ENCODE measurements at regions not wholly inside any gene's neighbourhood (a gene's known extent, or its start where the extent isn't known, plus 50 kb on each side); places are given as distances from the start of the nearest gene placed in this dataset.
"Not testable (repeated sequence)": the region's sequence is repeated elsewhere in the genome, so short reads cannot be mapped to it uniquely, and the experiment has no call there.

DNA sequence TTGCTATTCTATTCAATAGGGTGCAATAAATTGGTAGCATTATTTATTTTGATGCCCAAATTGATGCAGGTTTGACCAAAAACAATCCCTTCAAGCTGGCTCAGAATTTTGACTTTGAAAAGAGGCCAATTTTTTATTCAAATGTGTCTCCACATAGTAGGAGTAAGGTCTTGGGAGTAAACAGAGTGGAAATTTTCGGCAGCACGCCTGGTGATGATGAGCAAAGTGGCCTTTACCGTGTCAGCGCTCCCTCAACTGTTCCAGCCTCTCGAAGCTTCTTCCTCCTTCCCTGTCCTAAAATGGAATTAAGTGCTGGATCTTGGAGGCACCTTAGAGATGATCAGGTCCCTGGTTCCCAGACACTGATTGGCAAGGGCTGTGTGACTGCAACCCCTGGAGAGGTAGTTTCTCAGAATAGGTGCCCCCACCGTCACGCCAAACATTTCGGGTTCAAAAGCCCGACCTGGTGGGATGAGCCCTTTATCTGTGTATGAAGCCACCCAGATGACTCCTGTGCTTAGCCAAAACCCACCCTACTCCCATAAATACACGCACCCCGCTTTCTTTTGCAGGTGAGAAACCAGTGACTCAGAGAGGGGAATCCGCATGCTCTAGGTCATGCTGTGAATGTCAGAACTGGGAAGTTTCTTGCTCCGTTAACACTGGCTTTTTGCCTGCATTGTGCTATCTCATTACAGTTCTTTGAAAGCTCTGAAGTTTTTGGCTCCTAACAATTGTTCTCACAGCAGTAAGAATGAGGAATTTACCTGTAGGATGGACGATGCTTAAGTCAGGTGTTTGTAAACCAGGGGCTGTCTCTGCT, 89.1 kb downstream of the CRYGS start:
- no peak for DNase-seq (ENCODE audit: low read depth)

DNA sequence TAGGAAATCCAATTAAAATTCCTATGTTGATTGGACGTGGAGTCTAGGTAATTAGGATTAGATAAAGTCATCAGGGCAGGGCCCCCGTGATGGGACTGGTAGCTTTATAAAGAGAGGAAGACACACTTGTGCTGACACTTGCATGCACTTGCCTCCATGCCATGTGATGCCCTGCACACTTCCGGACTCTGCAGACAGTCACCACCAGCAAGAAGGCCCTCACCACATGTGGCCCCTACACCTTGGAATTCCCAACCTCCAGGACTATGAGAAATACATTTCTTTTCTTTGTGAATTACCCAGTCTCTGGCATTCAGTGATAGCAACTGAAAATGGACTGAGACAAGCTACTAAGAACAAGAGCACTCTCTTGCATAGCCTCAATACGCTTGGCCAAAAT, 90.6 kb downstream of the CRYGS start:
- no peak for DNase-seq (ENCODE audit: low read depth)

DNA sequence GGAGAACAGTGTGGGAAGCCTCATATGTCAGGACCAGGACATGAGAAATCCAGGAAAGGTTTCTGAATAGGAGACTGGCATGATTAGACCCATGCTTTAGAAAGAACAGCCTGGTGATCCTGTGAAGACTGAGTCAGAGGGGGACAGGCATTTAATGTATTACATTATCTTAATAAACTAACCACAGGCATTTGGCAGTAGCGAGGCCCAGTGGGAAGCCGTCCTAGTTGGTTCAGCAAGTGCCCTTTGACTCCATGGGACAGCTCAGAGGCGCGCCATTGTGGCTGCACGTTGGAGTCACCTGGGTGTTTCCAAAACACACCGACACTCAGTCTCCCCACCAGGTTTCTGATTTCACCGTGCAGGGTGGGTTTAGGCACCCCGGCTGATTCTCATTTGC, 90.5 kb upstream of the DGKG start:
- DNase-seq (ENCODE audit: low read depth): peak; percentile 62

DNA sequence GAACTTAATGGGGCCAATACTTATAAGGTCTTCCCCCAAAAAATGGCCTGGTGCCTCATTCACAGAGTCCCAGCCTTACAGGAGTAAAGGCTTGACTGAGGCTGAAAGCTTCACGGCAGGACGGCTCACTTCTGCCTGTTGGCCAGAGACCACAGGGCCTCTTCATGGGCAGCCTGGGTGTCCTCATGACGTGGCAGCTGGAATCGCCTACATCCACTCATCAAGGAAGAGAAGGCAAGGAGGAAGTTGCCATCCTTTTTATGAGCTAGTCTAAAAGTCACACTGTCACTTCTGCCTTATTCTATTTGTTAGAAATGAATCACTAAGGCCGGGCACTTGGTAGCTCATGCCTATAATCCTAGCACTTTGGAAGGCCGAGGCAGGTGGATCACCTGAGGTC, 89.3 kb upstream of the DGKG start:
- no peak for DNase-seq (ENCODE audit: low read depth)

DNA sequence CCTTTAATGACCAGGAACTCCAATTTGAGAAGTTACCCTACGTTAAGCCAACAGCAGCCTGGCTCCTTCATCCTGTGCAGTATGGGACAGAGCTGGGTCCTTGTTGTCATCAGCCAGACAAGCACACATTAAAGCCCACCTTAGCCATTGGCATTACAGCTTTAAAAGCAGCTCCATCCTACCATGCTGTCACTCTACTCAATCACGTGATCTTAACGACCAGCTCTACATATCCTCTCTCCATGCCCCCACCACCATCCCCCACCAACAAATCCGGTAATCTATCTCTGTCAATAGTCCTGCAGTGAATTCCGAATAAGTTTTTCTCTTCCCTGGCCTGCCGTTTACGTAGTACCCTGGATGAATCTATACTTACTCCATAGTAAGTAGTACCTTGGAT, 82.9 kb upstream of the DGKG start:
- no peak for DNase-seq (ENCODE audit: low read depth)

DNA sequence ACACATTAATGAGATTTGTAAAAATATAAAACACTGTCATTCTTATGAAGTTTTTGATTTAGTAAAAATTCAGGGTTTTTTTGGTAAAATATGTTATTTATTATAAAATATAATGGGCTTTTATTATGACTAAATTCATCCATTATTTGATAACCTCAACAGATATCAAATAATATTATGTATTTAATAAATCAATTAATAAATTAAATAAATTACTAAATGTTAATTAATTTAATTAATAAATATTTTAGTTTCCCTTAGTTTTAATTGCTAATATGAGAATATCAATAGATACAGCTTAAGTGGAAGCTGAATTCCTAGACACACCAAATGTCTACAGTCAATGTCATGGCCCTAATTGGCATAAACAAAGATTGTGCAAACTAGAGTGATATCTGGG, 82.3 kb upstream of the DGKG start:
- no peak for DNase-seq (ENCODE audit: low read depth)

DNA sequence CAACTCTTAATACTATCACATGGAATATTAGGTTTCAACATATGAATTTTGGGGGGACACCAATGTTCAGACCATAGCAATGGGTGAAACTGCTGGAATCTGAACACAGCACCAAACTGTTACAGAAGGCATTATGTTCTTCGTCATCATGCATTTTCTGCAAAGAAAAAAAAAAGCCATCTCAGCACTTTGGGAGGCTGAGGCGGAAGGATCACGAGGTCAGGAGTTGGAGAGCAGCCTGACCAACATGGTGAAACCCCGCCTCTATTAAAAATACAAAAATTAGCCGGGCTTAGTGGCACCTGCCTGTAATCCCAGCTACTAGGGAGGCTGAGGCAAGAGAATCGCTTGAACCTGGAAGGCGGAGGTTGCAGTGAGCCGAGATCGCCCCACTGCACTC, 80.9 kb upstream of the DGKG start:
- DNase-seq (ENCODE audit: low read depth): not testable (repeated sequence)

DNA sequence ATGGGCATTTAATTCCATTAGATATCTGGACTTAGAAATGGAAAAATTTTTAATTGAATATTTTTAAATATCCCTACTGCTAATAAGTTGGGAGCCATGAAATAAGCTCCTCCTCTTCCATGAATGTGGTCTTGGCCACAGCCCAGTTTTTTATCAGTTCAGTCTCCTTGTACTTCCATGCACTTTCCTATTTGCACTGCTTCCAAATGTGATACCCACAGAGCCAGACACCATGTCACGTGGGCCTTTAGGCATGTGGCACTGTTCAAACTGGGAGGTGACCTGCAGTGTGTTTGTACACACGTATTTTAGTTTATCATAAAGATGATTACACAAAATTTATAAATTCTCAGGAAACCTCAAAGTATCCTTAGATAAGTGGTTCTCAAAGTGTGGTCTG, 80.1 kb upstream of the DGKG start:
- DNase-seq (ENCODE audit: low read depth): no peak

DNA sequence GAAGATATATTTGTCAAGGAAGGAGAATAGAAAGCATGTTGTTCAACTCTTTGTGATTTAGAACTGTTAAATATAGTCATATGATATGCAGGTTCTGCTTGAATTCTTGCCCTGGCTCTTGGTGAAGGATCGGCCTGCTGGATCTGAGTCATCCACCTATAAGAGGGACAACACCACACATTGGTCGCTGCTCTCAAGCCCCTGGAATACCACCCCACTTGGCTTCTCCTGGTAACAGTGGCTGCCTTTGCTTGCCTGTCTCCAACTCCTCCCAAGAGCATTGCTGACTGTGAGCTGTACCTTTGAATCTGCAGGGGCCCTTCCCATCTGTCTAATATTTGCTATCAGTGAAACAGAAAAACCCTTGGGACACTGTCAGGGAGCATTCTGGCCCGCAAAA, 78.9 kb upstream of the DGKG start:
- no peak for DNase-seq (ENCODE audit: low read depth)

DNA sequence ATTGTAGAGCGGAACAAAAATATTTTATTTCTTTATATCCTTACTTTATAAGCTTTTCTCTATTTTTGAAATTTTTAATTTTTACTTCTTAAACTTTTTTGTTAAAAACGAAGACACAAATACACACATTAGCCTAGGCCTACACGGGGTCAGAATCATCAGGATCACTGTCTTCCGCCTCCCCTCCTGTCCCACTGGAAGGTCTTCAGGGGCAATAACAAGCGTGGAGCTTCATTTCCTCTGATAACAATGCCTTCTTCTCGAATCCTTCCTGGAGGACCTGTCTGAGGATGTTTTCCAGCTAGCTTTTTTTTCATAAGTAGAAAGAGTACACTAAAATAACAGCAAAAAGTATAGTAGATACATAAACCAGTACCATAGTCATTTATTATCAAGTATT, 77.7 kb upstream of the DGKG start:
- no peak for DNase-seq (ENCODE audit: low read depth)

DNA sequence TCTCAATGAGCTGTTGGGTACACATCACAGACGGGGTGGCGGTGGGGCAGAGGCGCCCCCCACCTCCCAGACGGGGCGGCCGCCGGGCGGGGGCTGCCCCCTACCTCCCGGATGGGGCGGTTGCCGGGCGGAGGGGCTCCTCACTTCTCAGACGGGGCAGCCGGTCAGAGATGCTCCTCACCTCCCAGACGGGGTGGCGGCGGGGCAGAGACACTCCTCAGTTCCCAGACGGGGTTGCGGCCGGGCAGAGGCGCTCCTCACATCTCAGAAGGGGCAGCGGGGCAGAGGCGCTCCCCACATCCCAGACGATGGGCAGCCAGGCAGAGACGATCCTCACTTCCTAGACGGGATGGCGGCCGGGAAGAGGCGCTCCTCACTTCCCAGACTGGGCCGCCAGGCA, 73.3 kb upstream of the DGKG start:
- not testable (repeated sequence) for DNase-seq (ENCODE audit: low read depth)

DNA sequence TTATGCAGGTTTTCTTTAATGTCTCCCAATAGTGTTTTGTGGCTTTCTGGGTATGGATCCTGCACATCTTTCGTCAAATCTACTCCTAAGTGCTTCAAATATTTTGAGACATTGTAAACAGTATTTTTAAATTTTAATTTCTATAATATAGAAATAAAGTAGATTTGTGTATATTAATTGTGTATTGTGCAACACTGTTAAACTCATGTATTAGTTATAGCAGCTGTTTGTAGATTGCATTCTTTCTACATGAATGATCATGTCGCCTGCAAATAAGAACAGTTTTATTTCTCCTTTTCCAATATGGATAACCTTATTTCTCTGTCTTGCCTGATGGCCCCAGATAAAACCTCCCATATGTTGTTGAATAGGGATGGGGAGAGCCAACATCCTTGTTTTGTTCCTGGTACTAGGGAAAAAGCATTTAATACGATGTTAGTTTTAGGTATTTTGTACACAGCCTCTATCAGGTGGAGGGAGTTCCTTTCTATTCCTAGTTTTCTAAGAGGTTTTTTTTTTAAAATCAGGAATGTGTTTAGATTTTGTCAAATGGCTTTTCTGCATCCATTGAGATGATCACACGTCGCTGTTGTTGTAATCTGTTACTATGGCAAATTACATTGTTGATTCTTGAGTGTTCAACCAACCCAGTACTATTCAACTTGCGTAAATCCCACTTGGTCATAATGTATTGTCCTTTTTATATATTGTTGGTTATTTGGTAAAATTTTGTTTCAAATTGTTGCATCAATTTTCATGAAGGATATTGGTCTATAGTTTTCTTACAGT, 71.1 kb upstream of the DGKG start:
- no peak for DNase-seq (ENCODE audit: low read depth)

DNA sequence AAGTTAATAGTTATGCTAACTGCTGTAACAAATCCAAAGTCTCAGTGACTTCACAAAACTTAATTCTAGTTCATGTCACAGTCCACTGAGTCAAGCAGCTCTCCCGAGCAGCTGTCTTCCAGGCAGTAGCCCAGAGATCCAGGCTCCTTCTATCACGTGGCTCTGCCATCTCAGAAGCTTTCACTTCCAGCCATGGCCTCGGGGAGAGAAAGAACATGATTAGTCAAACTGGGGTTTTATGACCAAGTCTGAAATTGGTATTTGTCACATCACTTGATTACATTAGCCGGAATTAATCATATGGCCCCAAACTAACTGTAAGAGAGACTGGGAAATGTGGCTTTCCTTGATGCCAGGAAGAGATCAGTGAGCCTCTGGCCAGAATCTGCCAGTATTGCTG, 70.2 kb upstream of the DGKG start:
- DNase-seq (ENCODE audit: low read depth): no peak

DNA sequence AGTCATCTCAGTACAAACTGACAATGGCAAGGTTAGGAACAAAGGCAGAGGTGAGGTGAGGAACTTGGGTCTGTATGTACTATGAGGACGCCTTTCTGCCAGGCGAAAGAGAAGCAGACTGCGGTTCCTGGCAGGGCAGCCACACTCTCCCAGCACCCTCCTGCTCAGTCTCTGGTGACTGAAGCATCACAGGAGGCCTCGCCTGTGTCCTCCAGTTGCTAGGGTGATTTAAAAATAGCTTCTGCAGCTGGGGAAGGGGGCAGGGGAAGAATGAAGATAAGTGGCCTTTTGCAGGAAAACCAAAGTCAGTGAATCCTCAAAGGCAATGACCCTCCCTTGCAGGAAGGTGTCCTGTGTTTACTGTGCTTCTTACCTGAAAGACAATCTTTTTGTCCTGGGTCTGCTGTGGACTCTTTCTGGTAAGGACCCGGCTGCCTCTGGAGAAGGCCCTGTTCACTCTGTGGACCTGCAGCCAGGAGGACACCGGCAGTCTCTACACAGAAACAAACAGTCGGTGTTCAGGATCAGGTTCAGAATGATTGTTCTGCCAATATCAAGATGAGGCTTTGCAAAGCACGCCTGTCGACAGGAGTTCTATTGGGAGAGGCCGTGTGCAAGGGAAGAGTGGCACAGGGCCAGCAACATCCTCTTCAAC, 65.7 kb upstream of the DGKG start:
- DNase-seq (ENCODE audit: low read depth): no peak

DNA sequence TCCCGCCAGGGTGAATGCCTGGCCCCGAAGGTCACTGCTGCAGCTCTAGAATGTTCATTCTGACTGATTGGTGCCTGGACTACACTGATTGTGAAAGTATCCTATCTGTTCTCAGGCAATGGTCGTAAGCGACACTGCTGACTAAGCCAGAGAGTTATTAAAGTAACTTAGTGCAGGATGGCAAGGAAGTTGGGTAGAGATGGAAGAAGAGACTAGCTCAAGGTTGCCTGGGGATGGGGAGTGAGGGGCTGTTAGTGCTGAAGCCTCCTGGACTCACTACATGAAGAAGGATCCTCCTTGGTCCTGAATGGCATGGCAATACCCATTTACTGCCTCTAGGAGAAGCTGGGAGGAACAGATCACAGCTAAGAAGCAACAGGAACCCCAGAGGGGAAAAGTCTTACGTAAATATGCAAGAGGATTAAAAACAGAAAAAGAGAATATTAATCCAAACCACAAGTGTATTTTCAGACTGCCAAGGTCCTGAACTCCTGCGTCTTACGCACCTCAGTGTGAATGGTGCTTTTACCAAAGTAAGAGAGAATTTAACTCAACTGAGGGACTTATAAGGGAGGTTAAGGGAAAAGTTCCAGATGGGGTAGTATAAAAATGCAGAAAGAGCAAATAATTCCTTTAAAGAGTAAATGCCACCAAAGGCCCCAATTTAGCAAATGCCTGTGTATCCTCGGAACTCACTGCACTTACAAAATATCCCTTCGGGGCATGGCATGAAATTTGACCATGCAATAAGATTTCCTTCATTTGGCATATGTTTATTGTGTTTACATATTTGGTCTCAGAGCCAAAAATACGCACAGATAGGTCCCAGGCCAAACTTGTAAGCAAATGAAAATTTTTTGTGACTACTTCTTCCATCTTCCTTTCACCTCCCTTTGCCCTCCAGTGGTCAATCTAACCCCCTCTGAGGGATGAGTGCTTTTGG, 64.0 kb upstream of the DGKG start:
- peak; percentile 62 for DNase-seq (ENCODE audit: low read depth)

DNA sequence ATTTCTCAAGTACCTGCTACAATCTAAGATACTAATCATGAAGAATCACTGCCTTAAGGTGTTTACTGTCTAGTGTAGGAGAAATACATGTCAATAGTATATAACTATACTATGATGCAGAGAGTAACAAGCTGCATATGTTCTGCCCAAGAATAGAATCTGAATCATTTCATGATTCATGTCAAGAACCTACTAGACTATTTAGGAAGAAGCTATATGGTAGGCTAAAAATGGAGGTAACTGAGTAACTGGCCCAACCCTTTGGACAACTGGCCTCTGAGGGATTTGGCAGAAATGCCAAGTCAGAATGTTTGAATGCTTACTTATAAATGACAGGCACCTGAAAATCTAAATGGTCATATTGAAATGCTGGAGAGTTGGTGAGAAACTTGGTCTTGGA, 59.9 kb upstream of the DGKG start:
- DNase-seq (ENCODE audit: low read depth): no peak

DNA sequence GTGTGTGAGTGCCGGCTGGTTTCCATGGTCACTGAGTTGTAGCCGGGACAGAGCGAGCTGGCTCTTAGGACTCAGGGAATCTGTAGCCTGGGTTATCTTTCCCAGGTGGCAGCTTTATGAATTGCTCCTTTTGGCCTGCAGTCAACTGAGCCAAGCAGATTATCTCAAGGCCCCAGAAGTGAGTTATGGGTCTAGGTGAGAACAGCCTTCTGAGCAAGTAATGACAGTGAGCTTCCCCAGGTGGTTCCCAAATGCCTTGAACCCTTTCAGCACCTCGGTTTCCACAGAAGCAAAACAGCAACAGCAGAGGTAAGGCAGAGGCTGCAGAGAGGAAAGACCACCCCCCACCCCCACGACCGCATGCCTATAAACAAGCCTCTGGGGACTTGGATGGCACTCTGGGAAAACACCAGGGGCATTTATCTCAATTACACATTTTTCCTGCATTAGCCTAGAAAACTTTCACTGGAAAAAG, 56.7 kb upstream of the DGKG start:
- DNase-seq (ENCODE audit: low read depth): no peak

DNA sequence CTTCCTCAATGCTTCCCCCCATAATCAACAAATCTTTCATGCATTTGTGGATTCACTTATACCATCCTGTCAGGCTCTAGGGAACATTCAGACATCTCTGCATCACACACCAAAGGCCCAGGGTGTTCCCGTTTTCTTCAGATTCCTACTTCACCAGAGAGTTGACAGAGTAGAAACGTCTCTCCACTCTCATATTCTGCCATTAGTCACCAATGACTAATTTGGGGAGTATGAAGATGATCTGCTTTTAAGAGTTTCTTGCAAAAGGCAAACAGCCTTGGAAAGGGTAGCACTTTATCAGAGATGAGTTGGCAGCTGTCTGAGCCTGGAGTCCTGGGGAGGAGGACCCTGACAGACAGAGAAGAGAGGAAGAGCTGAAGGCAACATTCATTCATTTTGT, 55.8 kb upstream of the DGKG start:
- peak; percentile 83 for DNase-seq (ENCODE audit: low read depth)

DNA sequence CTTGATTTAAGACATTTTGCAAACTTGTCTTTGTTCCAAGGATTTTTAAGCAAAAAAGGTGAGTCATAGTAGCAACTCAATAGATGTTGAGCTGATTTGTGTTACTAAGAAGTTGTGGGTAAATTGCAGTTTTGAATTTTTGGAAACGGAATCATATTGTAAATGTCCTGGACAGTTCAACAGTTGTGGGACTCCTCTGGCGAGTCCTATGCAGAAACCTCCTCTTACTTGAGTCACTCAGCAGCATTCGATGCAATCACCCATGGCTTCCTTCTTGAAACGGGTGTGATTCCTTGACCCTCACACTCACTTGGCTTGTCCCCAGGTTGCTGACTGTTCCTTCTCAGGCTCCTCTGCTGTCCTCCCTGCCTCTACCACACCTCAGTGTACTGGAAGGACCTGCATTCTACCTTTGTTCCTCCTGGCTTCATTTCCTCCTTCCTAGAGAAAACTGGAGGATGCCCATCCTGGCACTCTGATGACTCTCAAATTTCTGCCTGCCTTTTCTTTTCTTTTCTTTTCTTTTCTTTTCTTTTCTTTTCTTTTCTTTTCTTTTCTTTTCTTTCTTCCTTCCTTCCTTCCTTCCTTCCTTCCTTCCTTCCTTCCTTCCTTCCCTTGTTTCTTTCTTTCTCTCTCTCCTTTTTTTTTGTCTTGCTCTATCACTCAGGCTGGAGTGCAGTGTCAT, 52.8 kb upstream of the DGKG start:
- DNase-seq (ENCODE audit: low read depth): peak; percentile 95

DNA sequence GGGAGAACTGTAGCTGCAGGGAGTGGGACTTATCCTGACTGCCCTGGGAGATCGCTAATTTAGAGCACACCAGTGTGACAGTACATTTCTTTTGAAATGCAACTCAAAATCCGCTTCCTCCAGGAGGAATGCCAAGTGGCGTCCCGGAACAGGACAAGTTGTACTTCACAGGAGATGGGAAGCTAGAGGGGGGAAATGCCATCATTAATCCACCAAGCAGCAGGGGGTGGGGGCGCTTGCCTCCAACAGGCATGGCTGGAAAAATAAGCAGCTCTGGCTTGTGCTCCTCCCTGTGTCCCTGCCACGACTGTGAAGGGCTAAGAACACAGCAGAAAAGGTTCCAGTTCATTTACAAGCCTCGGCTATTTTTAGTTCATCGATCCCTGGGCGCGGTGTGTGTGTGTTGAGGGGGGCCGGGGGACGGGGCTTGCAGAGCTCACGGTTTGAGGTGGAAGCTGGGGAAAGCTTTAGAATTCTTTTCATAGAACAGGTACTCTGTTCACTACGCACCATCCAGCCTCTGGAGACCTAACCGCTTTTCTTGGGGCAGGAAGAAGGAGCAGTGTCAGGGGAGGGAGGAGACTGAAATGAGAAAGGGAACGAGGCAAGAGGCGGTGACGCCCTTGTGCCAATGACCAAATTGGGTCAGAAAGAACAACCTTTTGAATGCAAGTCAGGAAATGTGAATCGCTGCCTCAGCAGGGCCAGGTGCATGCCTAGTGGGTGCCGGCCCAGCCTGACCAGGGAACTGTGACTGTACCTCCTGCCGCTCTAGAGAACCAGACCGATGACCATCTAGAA, 51.8 kb upstream of the DGKG start:
- no peak for DNase-seq (ENCODE audit: low read depth)
